ENCODE measurements at regions not wholly inside any gene's neighbourhood (a gene's known extent, or its start where the extent isn't known, plus 50 kb on each side); places are given as distances from the start of the nearest gene placed in this dataset.

DNA sequence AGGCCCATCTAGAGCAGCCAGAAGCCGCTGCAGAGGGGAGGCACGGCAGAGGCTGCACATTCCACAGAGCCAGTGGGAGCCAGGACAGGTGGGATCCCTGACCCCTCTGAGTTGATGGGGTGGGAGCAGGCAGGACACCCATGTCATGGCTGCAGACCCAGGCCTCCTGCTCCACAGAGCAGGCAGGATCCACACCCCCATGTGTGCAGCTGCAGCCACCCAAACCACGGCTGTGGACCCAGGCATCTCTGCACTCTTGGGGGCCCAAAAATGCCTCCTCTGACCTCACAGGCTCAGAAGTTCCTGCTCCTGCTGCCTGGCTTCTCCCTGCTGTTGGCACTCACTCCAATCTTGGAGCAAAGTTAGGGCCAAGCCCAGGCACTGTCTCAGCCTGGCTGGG lies 112.3 kb upstream of the TMEM18 start:
- DNase-seq = no peak

DNA sequence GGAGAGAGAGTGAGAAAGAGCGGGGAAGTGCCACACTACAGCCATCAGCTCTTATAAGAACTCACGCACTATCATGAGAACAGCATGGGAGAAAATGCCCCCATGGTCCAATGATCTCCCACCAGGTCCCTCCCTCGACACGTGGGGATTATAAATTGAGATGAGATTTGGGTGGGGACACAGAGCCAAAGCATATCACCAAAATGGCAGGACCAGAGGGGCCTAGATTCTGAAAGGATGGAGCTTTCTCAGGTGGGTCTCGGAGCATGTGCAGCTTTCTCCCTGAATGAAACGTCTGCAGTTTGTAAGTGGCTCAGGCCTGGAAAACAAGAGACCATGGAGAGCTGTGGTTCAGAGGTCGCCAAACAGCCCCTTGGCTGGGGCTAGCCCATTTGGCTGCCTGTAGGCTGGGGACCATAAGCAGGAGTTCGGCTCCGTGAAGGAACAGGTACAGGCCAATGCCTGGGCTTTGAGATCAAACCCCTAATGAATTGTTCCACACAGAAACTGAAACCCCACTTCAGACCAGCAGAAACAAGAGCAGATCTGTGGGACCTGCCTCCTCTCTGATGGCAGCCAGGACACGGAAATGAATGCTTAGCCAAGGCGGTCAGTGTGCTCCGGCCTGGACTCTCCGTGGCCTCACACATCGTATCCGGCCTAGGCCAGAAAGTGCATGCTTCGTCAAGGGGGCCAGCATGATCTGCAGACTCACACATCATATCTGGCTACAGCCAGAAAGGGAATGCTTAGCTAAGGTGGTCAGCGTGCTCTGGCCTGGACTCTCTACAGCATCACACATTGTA lies 111.2 kb upstream of the TMEM18 start:
- no peak for DNase-seq

DNA sequence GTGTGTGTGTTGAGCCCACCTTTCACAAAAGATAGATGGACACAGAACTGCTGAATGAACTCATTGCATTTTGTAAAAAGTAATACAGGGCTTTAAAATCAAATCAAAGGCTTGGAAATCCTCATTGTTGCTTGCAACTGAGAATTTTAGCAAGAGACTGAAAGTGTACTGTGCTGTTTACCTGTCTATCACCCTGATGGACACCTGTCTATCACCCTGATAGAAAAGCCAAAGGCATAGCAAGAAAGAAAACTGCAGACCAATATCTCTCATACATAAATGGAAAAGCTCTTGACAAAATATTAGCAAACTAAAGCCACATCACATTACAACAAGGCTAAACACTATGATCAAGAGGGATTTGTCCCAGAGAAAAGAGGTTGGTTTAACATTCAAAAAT lies 107.5 kb upstream of the TMEM18 start:
- DNase-seq = no peak

DNA sequence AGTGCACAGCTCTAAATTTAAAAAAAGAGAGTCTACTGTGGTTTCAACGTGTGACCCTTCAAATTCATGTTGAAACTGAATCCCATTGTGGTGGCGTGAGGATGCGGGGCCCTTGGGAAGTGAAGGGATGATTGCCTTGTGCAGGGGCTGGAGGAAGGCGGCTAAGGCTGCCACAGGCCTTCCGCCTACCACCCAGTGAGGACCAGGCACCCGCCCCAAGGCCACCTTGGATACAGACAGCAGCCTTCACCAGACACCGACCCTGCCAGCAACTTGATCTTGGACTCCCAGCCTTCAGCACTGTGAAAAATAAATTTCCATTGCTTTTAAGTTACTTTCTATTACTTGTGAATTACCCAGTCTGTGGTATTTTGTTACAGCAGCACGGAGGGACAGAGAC lies 103.4 kb upstream of the TMEM18 start:
- no peak for DNase-seq

DNA sequence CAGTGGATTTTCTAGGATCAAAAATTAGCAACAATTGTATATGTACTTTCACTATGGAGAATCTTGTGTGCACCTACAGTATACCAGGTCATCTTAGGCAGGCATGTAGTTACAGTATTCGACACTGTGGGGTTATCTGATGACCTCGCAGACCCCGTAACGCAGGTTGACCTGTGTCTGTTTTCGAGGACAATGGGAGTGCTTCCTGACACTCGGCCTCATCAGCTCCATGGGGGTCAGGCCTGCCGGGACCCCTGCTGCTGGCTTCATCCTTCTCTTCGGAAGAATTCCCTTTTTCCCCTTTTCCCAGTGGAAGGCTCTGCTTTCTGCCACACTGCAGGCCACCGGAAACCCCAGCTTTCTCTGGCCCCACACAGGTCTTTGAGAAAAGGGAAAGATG lies 102.8 kb upstream of the TMEM18 start:
- no peak for DNase-seq

DNA sequence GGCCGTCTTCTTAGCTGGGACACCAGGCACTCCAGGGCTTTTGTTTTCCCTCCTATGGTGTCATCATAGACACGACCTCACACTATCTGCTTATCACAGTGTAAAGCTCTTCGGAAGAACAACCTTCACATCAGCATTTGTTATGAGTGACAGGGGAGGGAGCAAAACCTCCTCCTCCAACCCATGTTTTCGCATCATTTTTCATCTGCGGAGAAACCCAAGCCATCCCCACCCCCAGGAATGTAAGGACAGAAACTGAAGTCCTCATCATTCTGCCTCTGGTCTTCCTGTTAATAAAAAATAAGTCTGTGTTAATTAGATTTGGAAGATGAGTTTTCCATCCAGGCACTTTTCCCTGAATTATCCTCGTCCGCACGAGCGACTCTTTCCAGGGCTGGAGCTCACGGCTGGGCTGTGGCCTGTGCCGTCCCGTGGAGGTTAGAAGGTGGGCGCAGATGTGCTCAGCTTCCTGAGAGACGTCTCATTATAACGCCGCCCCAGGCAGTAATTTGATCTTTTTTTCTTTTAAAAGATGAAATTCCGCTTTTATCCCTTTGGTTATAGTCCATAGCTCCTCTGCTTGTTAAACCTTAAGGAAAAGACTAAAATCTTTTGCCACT lies 101.6 kb upstream of the TMEM18 start:
- no peak for DNase-seq

DNA sequence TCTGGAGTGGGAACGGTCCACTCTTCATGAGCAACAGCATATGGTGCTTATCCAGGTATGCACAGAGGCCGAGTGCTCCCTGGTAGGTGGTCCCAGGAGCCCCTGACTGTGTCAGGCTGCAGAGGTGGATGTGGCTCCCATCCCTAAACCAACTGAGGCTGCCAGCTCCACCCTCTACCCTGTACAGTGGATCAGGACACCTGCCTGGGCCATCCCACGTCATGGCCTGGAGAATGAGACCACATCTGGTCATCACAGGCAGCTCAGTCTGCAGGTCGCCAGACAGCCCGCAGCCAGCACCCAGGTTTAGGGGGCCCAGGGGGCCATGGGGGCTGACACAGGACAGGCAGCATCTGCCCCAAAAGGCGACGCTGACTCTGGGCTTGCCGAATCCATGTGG lies 100.3 kb upstream of the TMEM18 start:
- DNase-seq = no peak

DNA sequence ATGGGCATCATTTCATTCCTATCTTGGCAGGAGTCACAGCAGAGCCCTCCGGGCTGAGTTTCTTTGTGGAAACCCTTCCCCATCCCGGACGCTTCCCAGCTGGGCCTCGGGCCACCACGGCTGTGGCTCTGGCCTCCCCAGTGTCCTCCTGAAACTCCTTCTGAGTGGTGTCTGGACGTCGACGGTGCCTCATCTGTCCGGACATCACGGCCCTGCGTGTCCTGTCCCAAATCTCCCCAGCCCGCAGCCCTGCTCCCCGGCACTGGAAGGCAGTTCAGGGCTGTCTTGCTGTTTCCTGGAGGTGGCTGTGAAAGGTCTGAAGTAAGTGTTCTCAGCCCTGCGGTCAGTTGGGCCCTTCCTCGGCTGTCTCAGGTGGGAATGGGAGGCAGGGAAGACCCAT lies 99.8 kb upstream of the TMEM18 start:
- no peak for DNase-seq

DNA sequence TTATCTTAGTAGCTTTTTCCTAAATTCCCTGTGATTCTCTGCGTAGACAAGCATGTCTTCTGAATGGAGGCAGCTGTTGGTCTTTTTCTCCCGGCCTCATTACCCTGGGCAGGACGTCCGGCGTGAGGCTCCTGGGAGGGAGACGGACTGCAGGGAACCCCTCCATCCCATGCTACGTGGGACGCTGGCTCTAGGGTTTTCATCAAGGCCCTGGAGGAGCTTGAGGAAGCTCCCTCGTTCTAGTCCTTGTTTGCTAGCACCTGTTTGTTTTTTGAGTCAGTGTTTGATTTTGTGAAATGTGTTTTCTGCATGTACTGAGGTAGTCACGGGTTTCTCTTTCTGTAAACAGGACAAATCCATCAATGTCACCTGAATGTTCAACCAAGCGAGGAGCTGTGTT lies 99.3 kb upstream of the TMEM18 start:
- peak; percentile 20 to 50 for DNase-seq

DNA sequence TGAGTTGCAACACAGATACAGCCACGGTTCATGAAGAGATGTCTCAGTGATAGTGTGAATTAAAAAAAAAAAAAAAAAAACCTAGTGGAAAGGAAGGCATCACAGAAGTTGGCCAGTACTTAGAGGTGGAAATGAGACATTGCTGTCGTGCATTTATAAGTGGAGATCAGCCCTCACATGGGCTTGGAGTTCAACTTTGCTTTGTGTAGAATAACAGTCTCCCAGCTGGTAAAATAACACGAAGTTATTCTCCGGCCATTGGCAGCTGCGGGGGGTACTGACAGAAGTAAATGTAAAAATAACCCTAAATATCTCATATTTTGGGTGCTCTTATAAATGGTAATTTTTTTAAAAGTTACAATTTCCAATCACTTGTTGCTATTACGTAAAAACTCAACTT lies 98.8 kb upstream of the TMEM18 start:
- no peak for DNase-seq

DNA sequence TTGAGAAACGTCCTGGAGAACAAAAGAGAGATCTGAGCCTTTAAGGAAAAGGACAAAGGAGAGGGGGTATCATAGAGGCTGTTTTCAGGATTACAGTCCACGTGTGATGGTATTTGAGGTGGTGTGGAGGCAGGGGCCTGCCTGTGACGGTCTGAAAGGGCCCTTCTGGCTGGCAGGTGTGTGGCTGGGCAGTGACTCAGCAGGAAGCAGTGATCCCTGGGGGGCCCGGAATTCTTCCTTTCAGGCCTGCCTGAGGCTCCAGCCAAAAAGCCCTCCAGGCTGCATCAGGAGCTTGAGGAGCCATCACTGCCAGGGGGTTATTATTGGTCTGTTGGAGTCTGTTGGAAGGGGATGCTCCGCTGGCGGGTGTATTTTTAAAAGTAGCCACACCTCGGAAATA lies 97.2 kb upstream of the TMEM18 start:
- DNase-seq = no peak

DNA sequence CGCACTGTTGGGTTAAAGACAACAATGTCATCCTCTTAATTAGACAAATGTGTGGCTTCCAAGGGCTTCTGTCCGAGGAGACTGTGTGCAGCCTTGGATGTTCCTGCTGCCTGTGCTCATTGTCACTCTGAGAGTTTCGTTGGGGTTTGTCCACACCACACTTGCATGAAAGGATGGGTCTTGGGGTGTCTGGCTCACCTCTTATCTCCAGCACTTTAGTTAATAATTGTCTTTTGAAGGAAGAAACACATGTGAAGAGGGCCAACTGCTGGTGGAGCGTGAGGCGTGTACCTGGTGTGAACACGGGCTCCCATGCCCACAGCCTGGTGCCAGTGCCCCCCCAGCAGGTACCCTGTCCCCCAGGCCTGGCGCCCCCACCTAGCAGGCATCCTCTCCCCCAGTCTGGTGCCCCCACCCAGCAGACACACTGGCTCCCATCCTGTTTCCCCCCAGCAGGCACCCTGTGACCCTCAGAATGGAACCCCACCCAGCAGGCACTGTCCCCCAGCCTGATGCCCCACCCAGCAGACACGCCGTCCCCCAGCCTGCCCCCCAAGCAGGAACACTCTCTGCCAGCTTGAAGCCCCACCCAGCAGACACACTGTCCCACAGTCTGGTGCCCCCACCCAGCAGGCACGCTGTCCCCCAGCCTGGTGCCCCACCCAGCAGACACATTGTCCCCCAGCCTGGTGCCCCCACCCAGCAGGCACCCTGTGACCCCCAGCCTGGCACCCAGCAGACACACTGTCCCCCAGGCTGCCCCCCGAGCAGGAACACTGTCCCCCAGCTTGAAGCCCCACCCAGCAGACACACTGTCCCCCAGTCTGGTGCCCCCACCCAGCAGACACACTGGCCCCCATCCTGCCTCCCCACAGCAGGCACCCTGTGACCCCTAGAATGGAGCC lies 96.3 kb upstream of the TMEM18 start:
- no peak for DNase-seq

DNA sequence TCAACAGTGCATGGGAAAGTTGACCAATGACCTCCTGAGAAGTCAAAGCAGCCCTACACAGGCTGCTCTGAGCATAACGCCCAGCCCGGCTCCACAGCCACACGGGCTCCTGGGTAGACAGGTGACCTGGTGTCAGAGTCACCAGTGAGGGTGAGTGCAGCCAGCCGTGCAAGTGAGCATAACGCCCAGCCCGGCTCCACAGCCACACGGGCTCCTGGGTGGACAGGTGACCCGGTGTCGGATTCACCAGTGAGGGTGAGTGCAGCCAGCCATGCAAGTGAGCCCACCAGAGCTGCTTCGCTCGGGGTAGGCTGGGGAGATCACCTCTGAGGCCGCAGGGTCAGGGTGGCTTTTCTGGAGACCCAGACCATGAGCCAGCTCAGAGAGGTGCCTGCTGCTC lies 94.3 kb upstream of the TMEM18 start:
- no peak for DNase-seq

DNA sequence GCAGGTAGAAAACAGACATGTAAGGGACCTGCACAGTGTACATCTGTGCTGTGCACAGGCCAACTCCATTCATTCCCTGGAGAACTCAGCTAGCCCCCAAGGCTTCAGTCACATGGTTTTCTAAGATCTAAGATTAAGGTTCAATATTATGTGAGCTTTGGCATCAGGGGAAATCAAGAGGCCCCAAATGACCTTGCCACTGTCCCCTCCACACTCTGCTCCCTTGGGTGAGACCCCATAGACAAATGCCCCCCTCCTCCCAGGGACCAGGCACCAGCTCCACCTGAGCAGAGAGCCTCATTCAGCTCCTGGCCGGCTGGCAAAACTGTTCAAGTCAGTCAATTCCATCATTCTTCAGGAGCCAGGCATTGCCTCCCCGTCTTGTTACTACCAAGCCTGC lies 93.6 kb upstream of the TMEM18 start:
- DNase-seq = no peak

DNA sequence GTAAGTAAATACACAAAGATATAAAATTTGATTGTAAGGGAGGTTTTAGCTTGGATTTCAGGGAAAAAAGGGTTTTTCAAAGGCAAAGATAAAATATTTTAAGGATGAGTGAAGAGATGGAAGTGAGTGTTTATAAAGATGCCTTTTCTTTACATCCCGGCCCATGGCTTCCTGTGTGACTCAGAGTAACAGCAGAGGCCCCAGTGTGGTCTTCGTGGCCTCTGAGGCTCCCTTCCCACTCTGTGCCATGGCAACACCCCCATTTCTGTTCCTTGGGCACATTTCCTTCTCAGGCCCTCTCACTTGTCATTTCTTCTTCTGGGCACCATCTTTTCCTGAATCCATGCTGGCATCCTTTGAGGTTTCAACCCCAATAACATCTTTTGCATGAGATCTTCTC lies 92.6 kb upstream of the TMEM18 start:
- DNase-seq = no peak

DNA sequence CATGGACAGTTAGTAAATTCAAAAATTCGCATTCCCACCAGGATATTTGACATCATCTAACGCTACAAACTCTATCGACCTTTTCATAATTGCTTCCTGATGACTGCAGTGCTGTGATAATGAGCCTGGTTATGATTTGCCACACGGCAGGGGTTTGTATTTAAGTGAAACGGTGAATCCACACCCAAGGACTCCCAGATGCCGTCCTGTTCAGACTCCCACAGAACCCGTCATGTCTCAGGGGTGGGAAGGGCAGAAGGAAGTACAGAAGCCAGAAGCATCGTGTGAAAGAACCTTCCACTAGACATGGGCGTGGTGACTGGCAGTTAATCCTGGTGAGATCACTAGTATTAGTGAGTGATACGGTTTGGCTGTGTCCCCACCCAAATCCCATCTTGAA lies 91.2 kb upstream of the TMEM18 start:
- DNase-seq = no peak

DNA sequence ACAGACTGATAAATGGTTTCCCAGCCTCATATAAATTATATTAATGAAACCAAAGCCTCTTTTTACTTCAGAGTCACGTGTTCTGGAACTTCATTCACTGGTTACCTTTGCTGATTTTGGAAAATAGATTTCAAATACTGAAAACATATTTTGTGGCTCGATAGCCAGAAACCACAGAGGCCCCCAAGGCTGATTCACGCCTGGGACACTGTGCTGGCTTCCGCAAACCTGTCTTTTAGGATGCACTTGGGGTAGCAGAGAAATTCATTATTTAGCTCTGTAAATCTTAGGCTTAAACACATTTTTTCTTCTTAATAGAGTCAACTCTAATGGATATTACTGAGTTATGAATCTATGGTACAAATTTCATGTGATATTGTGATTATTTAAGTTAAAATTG lies 90.7 kb upstream of the TMEM18 start:
- no peak for DNase-seq

DNA sequence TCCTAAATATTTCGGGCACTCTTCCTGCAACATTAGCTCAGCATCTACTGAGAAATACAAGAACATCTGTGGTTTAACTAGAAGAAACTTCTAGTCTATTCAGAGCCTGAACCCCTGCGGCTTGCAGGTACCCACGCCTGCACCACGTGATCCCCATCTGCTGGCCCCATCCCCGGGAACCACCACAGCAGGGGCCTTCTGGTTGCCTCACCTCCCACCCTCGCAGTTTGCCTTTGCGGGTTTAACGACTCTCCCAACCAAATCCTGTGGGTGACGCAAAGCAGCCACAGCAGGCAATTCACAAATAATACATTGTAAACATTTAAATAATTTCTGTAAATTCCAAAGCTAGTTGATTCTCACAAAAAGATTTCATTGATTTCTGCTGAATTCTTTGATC lies 90.2 kb upstream of the TMEM18 start:
- DNase-seq = no peak

DNA sequence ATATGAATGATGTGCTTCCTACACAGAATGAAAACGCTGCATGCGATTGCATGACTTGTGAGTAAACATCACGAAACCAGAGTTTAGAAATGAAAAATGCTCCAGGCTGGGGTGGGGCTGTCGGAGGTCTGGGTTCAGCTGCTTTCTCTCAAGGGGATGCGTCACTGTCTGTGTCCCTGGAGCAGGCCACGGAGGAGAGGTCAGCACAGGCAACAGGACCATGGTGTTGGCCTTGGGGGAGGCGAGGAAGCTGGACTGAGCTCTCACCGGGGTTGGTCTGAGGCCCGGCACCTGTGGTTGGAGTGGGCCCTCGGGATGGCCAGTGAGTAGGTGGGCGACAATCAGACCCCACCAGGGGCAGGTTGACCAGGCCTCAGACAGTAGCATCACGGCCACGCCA lies 89.0 kb upstream of the TMEM18 start:
- no peak for DNase-seq

DNA sequence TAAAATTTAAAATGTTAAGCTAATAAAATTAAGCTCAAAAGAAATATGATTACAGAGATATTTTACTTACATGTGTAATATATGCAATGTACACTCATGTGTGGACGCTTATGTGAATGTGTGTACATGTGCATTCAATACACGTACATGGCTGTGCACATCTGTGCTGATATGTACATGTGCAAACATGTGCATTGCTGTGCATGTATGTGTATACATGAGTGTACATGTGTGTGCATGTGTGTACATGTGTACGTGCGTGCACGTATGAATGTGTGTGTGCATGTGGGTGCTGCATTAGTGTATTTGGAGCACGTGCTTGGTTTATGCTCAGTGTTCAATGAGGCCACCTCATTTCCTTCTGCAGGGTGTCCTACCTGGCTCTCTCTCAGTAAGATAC lies 88.2 kb upstream of the TMEM18 start:
- no peak for DNase-seq

DNA sequence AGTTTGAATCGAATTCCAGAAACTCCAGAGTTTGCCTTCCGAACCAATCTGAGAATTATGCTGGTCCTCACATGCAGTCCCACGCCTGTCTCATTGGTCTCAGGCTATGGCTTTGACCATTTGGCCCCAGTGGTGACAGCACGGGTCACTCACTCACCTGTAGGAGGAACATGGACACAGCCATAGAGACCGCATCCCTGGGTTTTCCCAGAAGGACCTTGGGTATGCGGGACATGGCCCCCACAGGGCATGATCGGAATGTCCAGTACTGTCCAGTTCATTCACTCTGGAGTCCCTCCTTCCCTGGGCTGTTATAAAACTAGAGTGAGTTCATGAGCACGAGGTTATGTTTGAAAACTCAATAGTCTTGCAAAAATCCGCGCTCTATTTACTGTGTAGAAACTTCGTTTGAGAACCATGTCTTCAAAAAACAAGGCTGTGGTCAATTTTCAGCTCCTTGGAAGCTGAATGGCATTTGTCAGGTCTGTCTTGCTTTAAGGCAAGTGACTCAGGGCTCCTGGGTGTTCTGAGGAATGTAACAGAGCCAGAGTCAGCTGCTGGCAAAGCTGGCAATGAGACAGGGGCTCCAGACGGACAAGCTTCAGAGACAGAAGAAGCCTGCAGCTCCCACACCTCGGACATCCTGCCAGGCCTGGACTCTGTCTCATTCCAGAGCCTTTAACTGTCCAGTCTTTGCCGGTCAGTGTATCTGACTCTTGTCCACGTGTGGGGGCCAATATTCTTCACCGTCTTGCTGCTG lies 86.7 kb upstream of the TMEM18 start:
- no peak for DNase-seq

DNA sequence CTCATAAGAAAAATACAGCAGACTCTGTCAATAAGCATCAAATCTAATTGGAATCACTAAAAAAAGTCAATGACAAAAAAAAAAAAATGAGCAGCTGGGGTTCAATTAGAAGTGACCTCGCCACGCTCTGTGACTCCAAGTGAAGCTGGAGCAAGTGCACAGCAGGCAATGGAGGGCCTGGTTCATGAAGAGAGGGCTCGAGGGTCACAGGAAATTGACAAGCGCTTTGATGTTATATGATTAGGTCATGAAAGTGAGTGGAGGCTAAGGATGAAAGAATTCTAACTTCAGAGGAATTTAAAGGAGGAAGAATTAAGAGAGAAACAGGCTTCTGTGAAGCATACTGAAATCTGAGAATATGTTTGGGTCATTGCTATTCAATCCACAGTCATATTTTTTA lies 85.4 kb upstream of the TMEM18 start:
- no peak for DNase-seq

Measured in right lung (tissue), 2 donors.